HepG2 (cell line): ENCODE measurements at regions not wholly inside any gene's neighbourhood (a gene's known extent, or its start where the extent isn't known, plus 50 kb on each side); places are given as distances from the start of the nearest gene placed in this dataset.

Source experiments
- ATAC-seq: fragments of 200-7000 bp; cut with Tn5 transposase; 3 replicates; pipeline ENCODE4 v1.9.1; 2020; ENCODE audit warnings: mild to moderate bottlenecking, moderate library complexity
- BruUV-seq: library from RNA; stranded (reverse); fragments of 400-500 nt; replicated peaks from 2 replicates; lab custom pipeline; 2021; lab: Mats Ljungman, UMichigan
- CTCF ChIA-PET: fragments of 300-600 bp; formaldehyde crosslinking; extraction: SDS; loops from one replicate; lab custom pipeline; 2021; ENCODE audit warnings: low total read pairs, inconsistent platforms, low intra/inter-chr PET ratio; lab: Yijun Ruan, JAX
- POLR2A ChIA-PET: fragments of 350-600 bp; sonication (Branson Sonifier 250); formaldehyde crosslinking; loops from one replicate; lab custom pipeline; 2020; ENCODE audit warnings: antibody characterized with exemption, inconsistent platforms; lab: Yijun Ruan, JAX
- DNase-seq: peaks from one replicate; pipeline ENCODE4 v3.0.0-alpha.2; 2015; ENCODE audit warnings: low spot score
- FAIRE-seq: peaks from 3 replicates; lab custom pipeline; 2011; peaks lifted over from hg19 to GRCh38; lab: Jason Lieb, UNC
- H2AFZ ChIP-seq: one replicate; pipeline ENCODE4 v1.6.1; 2011; ENCODE audit warnings: low read length, inconsistent platforms
- H3K27ac ChIP-seq: fragments of 300-600 bp; 3 replicates; pipeline ENCODE4 v1.8.0; 2011; ENCODE audit warnings: mixed run types, mild to moderate bottlenecking, mixed read lengths, low read length, inconsistent platforms; ENCODE audit not compliant: insufficient read depth; ENCODE audit errors: extremely low read length
- H3K27me3 ChIP-seq, 2 experiments: fragments of 200-600 bp in 1 of 2; 2 replicates in 1 of 2; 3 replicates in 1 of 2; pipeline versions ENCODE4 v1.6.0 to v1.8.0; 2011; ENCODE audit warnings: low read length in 2 of 2, mild to moderate bottlenecking in 2 of 2, moderate library complexity in 2 of 2, inconsistent platforms in 1 of 2; ENCODE audit not compliant: insufficient read depth in 2 of 2, control insufficient read depth in 1 of 2
- H3K36me3 ChIP-seq, 2 experiments: fragments of 200-600 bp in 1 of 2; replicated peaks in 1 of 2; 2 replicates in 1 of 2; 3 replicates in 1 of 2; pipeline versions ENCODE4 v1.5.1 to v1.8.0; 2011; ENCODE audit warnings: low read length in 2 of 2, inconsistent platforms in 1 of 2; ENCODE audit not compliant: insufficient read depth in 2 of 2, control insufficient read depth in 1 of 2
- H3K4me1 ChIP-seq: 2 replicates; pipeline ENCODE4 v1.5.1; 2012; ENCODE audit warnings: low read length, inconsistent platforms; ENCODE audit not compliant: insufficient read depth
- H3K4me2 ChIP-seq: 2 replicates; pipeline ENCODE4 v1.6.0; 2011; ENCODE audit warnings: low read depth, low read length, inconsistent platforms
- H3K4me3 ChIP-seq, 3 experiments: fragments of 200-600 bp in 1 of 3; sonication (generic), shearing (Covaris generic) in 1 of 3; replicated peaks in 1 of 3; 2 replicates each; pipeline ENCODE4 v1.5.1; 2011 to 2016; ENCODE audit warnings: low read length in 3 of 3, inconsistent platforms in 2 of 3, low read depth in 2 of 3, mild to moderate bottlenecking in 2 of 3, control low read depth in 1 of 3, mixed read lengths in 1 of 3; ENCODE audit not compliant: insufficient read depth in 1 of 3
- H3K79me2 ChIP-seq: one replicate; pipeline ENCODE4 v1.6.1; 2011; ENCODE audit warnings: low read length, inconsistent platforms; ENCODE audit not compliant: insufficient read depth
- H3K9ac ChIP-seq: 2 replicates; pipeline ENCODE4 v1.6.0; 2011; ENCODE audit warnings: mild to moderate bottlenecking, low read depth, low read length, inconsistent platforms; ENCODE audit not compliant: insufficient read depth
- H3K9me3 ChIP-seq: 2 replicates; pipeline ENCODE4 v1.5.1; 2012; ENCODE audit warnings: mild to moderate bottlenecking, low read length
- H4K20me1 ChIP-seq: 2 replicates; pipeline ENCODE4 v1.6.0; 2011; ENCODE audit warnings: inconsistent platforms, mild to moderate bottlenecking, low read length, moderate library complexity; ENCODE audit not compliant: insufficient read depth
- ADNP ChIP-seq: sonication (generic); formaldehyde crosslinking; IDR thresholded peaks from 2 replicates; pipeline ENCODE4 v1.4.0; 2020; ENCODE audit warnings: missing genetic modification reagents
- CENPT ChIP-seq: sonication (generic); formaldehyde crosslinking; IDR thresholded peaks from 2 replicates; pipeline ENCODE4 v1.8.0; 2022; ENCODE audit warnings: low read depth, mild to moderate bottlenecking, moderate library complexity, missing genetic modification reagents
- FOXA3 ChIP-seq: IDR thresholded peaks from 2 replicates; pipeline ENCODE4 v1.6.1; 2016; ENCODE audit warnings: missing genetic modification reagents, missing compliant biosample characterization
- NCOA1 ChIP-seq: sonication (generic); formaldehyde crosslinking; IDR thresholded peaks from 2 replicates; pipeline ENCODE4 v1.9.0; 2021; ENCODE audit warnings: missing genetic modification reagents
- NFE2L2 ChIP-seq: fragments of 150-350 bp; IDR thresholded peaks from 2 replicates; pipeline ENCODE4 v1.6.1; 2014; ENCODE audit warnings: low read length
- NFKBIZ ChIP-seq: IDR thresholded peaks from 2 replicates; pipeline ENCODE4 v1.6.1; 2018; ENCODE audit warnings: missing genetic modification reagents, missing compliant biosample characterization
- PAWR ChIP-seq: sonication (generic); formaldehyde crosslinking; IDR thresholded peaks from 2 replicates; pipeline ENCODE4 v1.4.0; 2020; ENCODE audit warnings: missing genetic modification reagents, mild to moderate bottlenecking, borderline replicate concordance
- RFX5 ChIP-seq: IDR thresholded peaks from 2 replicates; pipeline ENCODE4 v1.6.1; 2011; ENCODE audit warnings: low read depth, low read length, improper control_type of control experiment
- SCMH1 ChIP-seq: sonication (generic); formaldehyde crosslinking; IDR thresholded peaks from 2 replicates; pipeline ENCODE4 v1.9.0; 2021; ENCODE audit warnings: missing genetic modification reagents, mild to moderate bottlenecking, borderline replicate concordance
- ZBTB42 ChIP-seq: sonication (generic); formaldehyde crosslinking; IDR thresholded peaks from 2 replicates; pipeline ENCODE4 v1.5.0; 2020; ENCODE audit warnings: mild to moderate bottlenecking, missing genetic modification reagents
- ZGPAT ChIP-seq: IDR thresholded peaks from 2 replicates; pipeline ENCODE4 v1.6.1; 2016; ENCODE audit warnings: mild to moderate bottlenecking
- WGBS: methylation state at CpG from one replicate; pipeline ENCODE4 v1.1.6; 2017; ENCODE audit warnings: low lambda C conversion rate; 5-methylcytosine and 5-hydroxymethylcytosine counted together
- in situ Hi-C: cut with HindIII; loops from 2 replicates; pipeline ENCODE4 v1.10.0; 2017; ENCODE audit warnings: low pct_unique_long_range_greater_than_20kb; ENCODE audit not compliant: extremely low pct_ligation_motif_present
- intact Hi-C: fragments of 100-400 bp; cut with micrococcal nuclease; formaldehyde crosslinking; loops from one replicate; pipeline ENCODE4 v1.10.0; 2022; ENCODE audit not compliant: unreplicated experiment
- TF ChIP-seq, protein P1 (sequence below): sonication (generic); formaldehyde crosslinking; IDR thresholded peaks from 2 replicates; pipeline ENCODE4 v1.4.0; 2020; ENCODE audit warnings: missing genetic modification reagents, borderline replicate concordance
- TF ChIP-seq, protein P2 (sequence below): IDR thresholded peaks from 2 replicates; pipeline ENCODE4 v1.6.1; 2016; ENCODE audit warnings: control low read depth
- TF ChIP-seq, protein P3 (sequence below): sonication (generic); formaldehyde crosslinking; IDR thresholded peaks from 2 replicates; pipeline ENCODE4 v1.5.0; 2020; ENCODE audit warnings: mild to moderate bottlenecking, missing genetic modification reagents, borderline replicate concordance

DNA sequence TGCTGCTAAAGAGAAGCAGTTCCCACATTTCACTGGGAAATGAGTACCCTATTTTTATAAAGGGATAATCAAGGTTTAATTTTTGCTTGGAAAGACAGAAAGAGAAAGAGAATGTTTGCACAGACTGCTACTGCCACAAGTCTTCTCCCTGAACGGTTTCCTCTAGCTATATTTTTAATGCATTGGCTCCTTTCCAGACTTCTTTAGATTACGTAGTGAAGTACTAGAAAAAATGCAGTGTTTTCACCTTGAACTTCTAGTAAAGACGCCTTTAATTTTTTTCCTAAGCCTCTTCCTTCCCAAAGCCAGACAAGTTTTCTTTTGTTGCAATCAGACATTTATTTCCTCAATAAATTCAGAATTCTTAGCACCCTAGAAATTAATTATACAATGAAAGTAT lies 248.3 kb upstream of the CCDC54 start:
- Histone ChIP-seq H3K9me3 (no peaks in the 10 kb centered on the region), H4K20me1 (no peaks in the 10 kb centered on the region), H3K27me3 (no peaks in the 10 kb centered on the region), H3K27ac (no peak overlapping the region), H3K36me3 (no peaks in the 10 kb centered on the region), H3K4me2 (no peak overlapping the region), H3K4me1 (no peaks in the 10 kb centered on the region), H3K4me3 (no peak overlapping the region), H3K79me2 (no peaks in the 10 kb centered on the region), H2AFZ (no peak overlapping the region), H3K9ac (no peak overlapping the region)
- no TSS peak for BruUV-seq
- TF ChIP-seq PAWR (no peak), ZGPAT (no peak), FOXA3 (CRISPR knock-in tag) (no peak), ADNP (CRISPR knock-in tag) (no peak), SCMH1 (CRISPR knock-in tag) (no peak), ZBTB42 (CRISPR knock-in tag) (no peak), NFE2L2 (no peak), NCOA1 (CRISPR knock-in tag) (no peak), CENPT (CRISPR knock-in tag) (no peak), RFX5 (no peak), NFKBIZ (CRISPR knock-in tag) (no peak)
- TF ChIP-seq, protein P1, sequence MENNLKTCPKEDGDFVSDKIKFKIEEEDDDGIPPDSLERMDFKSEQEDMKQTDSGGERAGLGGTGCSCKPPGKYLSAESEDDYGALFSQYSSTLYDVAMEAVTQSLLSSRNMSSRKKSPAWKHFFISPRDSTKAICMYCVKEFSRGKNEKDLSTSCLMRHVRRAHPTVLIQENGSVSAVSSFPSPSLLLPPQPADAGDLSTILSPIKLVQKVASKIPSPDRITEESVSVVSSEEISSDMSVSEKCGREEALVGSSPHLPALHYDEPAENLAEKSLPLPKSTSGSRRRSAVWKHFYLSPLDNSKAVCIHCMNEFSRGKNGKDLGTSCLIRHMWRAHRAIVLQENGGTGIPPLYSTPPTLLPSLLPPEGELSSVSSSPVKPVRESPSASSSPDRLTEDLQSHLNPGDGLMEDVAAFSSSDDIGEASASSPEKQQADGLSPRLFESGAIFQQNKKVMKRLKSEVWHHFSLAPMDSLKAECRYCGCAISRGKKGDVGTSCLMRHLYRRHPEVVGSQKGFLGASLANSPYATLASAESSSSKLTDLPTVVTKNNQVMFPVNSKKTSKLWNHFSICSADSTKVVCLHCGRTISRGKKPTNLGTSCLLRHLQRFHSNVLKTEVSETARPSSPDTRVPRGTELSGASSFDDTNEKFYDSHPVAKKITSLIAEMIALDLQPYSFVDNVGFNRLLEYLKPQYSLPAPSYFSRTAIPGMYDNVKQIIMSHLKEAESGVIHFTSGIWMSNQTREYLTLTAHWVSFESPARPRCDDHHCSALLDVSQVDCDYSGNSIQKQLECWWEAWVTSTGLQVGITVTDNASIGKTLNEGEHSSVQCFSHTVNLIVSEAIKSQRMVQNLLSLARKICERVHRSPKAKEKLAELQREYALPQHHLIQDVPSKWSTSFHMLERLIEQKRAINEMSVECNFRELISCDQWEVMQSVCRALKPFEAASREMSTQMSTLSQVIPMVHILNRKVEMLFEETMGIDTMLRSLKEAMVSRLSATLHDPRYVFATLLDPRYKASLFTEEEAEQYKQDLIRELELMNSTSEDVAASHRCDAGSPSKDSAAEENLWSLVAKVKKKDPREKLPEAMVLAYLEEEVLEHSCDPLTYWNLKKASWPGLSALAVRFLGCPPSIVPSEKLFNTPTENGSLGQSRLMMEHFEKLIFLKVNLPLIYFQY, result no peak
- TF ChIP-seq, protein P2, sequence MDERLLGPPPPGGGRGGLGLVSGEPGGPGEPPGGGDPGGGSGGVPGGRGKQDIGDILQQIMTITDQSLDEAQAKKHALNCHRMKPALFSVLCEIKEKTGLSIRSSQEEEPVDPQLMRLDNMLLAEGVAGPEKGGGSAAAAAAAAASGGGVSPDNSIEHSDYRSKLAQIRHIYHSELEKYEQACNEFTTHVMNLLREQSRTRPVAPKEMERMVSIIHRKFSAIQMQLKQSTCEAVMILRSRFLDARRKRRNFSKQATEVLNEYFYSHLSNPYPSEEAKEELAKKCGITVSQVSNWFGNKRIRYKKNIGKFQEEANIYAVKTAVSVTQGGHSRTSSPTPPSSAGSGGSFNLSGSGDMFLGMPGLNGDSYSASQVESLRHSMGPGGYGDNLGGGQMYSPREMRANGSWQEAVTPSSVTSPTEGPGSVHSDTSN (CRISPR knock-in tag), result no peak
- TF ChIP-seq, protein P3, sequence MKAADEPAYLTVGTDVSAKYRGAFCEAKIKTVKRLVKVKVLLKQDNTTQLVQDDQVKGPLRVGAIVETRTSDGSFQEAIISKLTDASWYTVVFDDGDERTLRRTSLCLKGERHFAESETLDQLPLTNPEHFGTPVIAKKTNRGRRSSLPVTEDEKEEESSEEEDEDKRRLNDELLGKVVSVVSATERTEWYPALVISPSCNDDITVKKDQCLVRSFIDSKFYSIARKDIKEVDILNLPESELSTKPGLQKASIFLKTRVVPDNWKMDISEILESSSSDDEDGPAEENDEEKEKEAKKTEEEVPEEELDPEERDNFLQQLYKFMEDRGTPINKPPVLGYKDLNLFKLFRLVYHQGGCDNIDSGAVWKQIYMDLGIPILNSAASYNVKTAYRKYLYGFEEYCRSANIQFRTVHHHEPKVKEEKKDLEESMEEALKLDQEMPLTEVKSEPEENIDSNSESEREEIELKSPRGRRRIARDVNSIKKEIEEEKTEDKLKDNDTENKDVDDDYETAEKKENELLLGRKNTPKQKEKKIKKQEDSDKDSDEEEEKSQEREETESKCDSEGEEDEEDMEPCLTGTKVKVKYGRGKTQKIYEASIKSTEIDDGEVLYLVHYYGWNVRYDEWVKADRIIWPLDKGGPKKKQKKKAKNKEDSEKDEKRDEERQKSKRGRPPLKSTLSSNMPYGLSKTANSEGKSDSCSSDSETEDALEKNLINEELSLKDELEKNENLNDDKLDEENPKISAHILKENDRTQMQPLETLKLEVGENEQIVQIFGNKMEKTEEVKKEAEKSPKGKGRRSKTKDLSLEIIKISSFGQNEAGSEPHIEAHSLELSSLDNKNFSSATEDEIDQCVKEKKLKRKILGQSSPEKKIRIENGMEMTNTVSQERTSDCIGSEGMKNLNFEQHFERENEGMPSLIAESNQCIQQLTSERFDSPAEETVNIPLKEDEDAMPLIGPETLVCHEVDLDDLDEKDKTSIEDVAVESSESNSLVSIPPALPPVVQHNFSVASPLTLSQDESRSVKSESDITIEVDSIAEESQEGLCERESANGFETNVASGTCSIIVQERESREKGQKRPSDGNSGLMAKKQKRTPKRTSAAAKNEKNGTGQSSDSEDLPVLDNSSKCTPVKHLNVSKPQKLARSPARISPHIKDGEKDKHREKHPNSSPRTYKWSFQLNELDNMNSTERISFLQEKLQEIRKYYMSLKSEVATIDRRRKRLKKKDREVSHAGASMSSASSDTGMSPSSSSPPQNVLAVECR (CRISPR knock-in tag), result no peak
- DNase-seq, result no peak
- in situ Hi-C loops (no loop called here), intact Hi-C loops (no loop called here)
- FAIRE-seq, result no peak
- ATAC-seq, result no peak
- CTCF ChIA-PET, result no interaction called here
- 7% methylated on average over 3 of the region's 3 CpGs for whole genome bisulfite sequencing
- POLR2A ChIA-PET, result no interaction called here
